Neural cell (in vitro differentiated cells): ENCODE measurements at regions not wholly inside any gene's neighbourhood (a gene's known extent, or its start where the extent isn't known, plus 50 kb on each side); places are given as distances from the start of the nearest gene placed in this dataset.

Experiments
- H2AFZ ChIP-seq: fragments of 200-600, 300-800 bp; sonication (generic), shearing (Covaris generic); 2 replicates; pipeline ENCODE4 v1.6.0; 2014; ENCODE audit warnings: low read depth, mild to moderate bottlenecking, antibody characterized with exemption, low read length, moderate library complexity
- H3F3A ChIP-seq: fragments of 200-600 bp; shearing (Covaris generic); 2 replicates; pipeline ENCODE4 v1.6.1; 2016; ENCODE audit warnings: mild to moderate bottlenecking, moderate library complexity, mixed read lengths, antibody characterized with exemption, low read length; ENCODE audit not compliant: insufficient read depth, poor library complexity, severe bottlenecking
- H3K27ac ChIP-seq: fragments of 200-600, 300-800 bp; sonication (generic), shearing (Covaris generic); 2 replicates; pipeline ENCODE4 v1.5.1; 2014; ENCODE audit warnings: mild to moderate bottlenecking, low read length, moderate library complexity
- H3K27me3 ChIP-seq: fragments of 300-800, 200-600 bp; sonication (generic), shearing (Covaris generic); 2 replicates; pipeline ENCODE4 v1.6.0; 2014; ENCODE audit warnings: mild to moderate bottlenecking, low read depth, low read length, moderate library complexity; ENCODE audit not compliant: insufficient read depth
- H3K36me3 ChIP-seq: fragments of 300-800, 200-600 bp; sonication (generic), shearing (Covaris generic); 2 replicates; pipeline ENCODE4 v1.5.1; 2014; ENCODE audit warnings: mild to moderate bottlenecking, antibody characterized with exemption, low read length, moderate library complexity; ENCODE audit not compliant: insufficient read depth
- H3K4me2 ChIP-seq: fragments of 300-800, 200-600 bp; sonication (generic), shearing (Covaris generic); 2 replicates; pipeline ENCODE4 v1.6.0; 2014; ENCODE audit warnings: mild to moderate bottlenecking, low read length
- H3K4me3 ChIP-seq: fragments of 300-800, 200-600 bp; sonication (generic), shearing (Covaris generic); 2 replicates; pipeline ENCODE4 v1.5.1; 2014; ENCODE audit warnings: mild to moderate bottlenecking, low read length, moderate library complexity
- H3K79me2 ChIP-seq: fragments of 200-600 bp; shearing (Covaris generic); replicated peaks from 2 replicates; pipeline ENCODE4 v1.6.0; 2014; ENCODE audit warnings: mild to moderate bottlenecking, low read length, moderate library complexity; ENCODE audit not compliant: insufficient read depth
- H3K9ac ChIP-seq: fragments of 300-800, 200-600 bp; sonication (generic), shearing (Covaris generic); 2 replicates; pipeline ENCODE4 v1.6.1; 2016; ENCODE audit warnings: mild to moderate bottlenecking, low read length, mixed read lengths
- H3K9me2 ChIP-seq: fragments of 200-600 bp; shearing (Covaris generic); 2 replicates; pipeline ENCODE4 v1.6.1; 2016; ENCODE audit warnings: mild to moderate bottlenecking, low read length, mixed read lengths; ENCODE audit not compliant: insufficient read depth
- H3K9me3 ChIP-seq: fragments of 200-600, 300-800 bp; sonication (generic), shearing (Covaris generic); 2 replicates; pipeline ENCODE4 v1.6.1; 2016; ENCODE audit warnings: mild to moderate bottlenecking, mixed run types, low read length, moderate library complexity, mixed read lengths
- H4K20me1 ChIP-seq: fragments of 200-600 bp; shearing (Covaris generic); 2 replicates; pipeline ENCODE4 v1.6.1; 2016; ENCODE audit warnings: mild to moderate bottlenecking, mixed run types; ENCODE audit not compliant: insufficient read depth
- EP300 ChIP-seq: fragments of 450-650 bp; conservative IDR thresholded peaks from 2 replicates; pipeline ENCODE4 v1.6.1; 2014; ENCODE audit warnings: antibody characterized with exemption, mild to moderate bottlenecking, moderate library complexity; ENCODE audit not compliant: poor library complexity, severe bottlenecking
- EZH2 ChIP-seq: fragments of 200-600, 300-800 bp; shearing (Covaris generic), sonication (generic); IDR thresholded peaks from 2 replicates; pipeline ENCODE4 v1.6.1; 2014; ENCODE audit warnings: antibody characterized with exemption, low read length, borderline replicate concordance, mild to moderate bottlenecking; ENCODE audit not compliant: insufficient read depth, poor library complexity, severe bottlenecking
- MXI1 ChIP-seq: fragments of 450-650 bp; conservative IDR thresholded peaks from 2 replicates; pipeline ENCODE4 v1.6.1; 2014; ENCODE audit warnings: antibody characterized with exemption, mild to moderate bottlenecking; ENCODE audit not compliant: poor library complexity, severe bottlenecking
- POLR2AphosphoS5 ChIP-seq: IDR thresholded peaks from 2 replicates; pipeline ENCODE4 v1.6.1; 2012
- RAD21 ChIP-seq: fragments of 450-650 bp; conservative IDR thresholded peaks from 2 replicates; pipeline ENCODE4 v1.6.1; 2014; ENCODE audit warnings: antibody characterized with exemption, mild to moderate bottlenecking, moderate library complexity
- SMC3 ChIP-seq: fragments of 450-650 bp; conservative IDR thresholded peaks from 2 replicates; pipeline ENCODE4 v1.6.1; 2014; ENCODE audit warnings: antibody characterized with exemption, mild to moderate bottlenecking, moderate library complexity; ENCODE audit not compliant: poor library complexity
- TAF1 ChIP-seq: IDR thresholded peaks from 2 replicates; pipeline ENCODE4 v1.6.1; 2012; ENCODE audit warnings: low read depth
- TF ChIP-seq, protein P1 (sequence below): fragments of 450-650 bp; IDR thresholded peaks from 2 replicates; pipeline ENCODE4 v1.5.1; 2014; ENCODE audit warnings: antibody characterized with exemption, mild to moderate bottlenecking, moderate library complexity; ENCODE audit not compliant: poor library complexity, severe bottlenecking
- TF ChIP-seq, protein P2 (sequence below): IDR thresholded peaks from 2 replicates; pipeline ENCODE4 v1.6.1; 2012; ENCODE audit warnings: borderline replicate concordance

DNA sequence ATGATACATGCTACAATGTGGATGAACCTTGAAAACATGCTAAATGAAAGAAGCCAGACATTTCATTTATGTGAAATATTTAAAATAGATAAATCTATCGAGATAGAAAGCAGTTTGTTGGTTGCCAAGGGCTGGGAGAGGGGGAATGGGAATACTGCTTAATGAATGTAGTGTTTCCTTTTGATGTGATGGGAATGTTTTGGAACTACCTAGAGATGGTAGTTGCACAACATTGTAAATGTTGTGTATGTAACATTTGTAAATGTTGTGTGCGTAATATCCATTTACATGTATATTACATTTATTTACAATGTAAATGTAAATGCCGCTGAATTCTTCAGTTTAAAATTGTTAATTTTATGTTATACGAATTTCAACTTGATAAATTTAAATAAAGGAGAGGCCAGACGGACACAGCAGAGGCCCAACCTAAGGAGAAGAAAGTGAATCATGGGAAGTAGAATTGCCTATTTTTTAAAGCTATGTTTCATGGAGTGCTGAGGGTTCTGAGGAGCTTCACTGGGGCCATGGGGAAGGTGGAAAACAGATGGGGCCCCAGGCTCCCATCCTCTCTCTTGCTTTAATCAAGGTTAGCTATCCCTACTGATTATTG, 60.0 kb upstream of the TEX13D start:
- H3K4me2 ChIP-seq = no peak overlapping the region
- no peaks in the 10 kb centered on the region for H3K36me3 ChIP-seq
- H3K4me3 ChIP-seq = no peak overlapping the region
- no peaks in the 10 kb centered on the region for H3K9me2 ChIP-seq
- H3K27me3 ChIP-seq = no peaks in the 10 kb centered on the region
- no peaks in the 10 kb centered on the region for H3K9me3 ChIP-seq
- no peak overlapping the region for H2AFZ ChIP-seq
- H3F3A ChIP-seq = no peaks in the 10 kb centered on the region
- no peaks in the 10 kb centered on the region for H3K79me2 ChIP-seq
- H3K9ac ChIP-seq = no peak overlapping the region
- H4K20me1 ChIP-seq = no peaks in the 10 kb centered on the region
- no peak overlapping the region for H3K27ac ChIP-seq
- no peak for TF ChIP-seq RAD21
- TF ChIP-seq, protein P1, sequence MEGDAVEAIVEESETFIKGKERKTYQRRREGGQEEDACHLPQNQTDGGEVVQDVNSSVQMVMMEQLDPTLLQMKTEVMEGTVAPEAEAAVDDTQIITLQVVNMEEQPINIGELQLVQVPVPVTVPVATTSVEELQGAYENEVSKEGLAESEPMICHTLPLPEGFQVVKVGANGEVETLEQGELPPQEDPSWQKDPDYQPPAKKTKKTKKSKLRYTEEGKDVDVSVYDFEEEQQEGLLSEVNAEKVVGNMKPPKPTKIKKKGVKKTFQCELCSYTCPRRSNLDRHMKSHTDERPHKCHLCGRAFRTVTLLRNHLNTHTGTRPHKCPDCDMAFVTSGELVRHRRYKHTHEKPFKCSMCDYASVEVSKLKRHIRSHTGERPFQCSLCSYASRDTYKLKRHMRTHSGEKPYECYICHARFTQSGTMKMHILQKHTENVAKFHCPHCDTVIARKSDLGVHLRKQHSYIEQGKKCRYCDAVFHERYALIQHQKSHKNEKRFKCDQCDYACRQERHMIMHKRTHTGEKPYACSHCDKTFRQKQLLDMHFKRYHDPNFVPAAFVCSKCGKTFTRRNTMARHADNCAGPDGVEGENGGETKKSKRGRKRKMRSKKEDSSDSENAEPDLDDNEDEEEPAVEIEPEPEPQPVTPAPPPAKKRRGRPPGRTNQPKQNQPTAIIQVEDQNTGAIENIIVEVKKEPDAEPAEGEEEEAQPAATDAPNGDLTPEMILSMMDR = no peak
- TF ChIP-seq MXI1 = no peak
- TF ChIP-seq TAF1 = no peak
- TF ChIP-seq, protein P2, sequence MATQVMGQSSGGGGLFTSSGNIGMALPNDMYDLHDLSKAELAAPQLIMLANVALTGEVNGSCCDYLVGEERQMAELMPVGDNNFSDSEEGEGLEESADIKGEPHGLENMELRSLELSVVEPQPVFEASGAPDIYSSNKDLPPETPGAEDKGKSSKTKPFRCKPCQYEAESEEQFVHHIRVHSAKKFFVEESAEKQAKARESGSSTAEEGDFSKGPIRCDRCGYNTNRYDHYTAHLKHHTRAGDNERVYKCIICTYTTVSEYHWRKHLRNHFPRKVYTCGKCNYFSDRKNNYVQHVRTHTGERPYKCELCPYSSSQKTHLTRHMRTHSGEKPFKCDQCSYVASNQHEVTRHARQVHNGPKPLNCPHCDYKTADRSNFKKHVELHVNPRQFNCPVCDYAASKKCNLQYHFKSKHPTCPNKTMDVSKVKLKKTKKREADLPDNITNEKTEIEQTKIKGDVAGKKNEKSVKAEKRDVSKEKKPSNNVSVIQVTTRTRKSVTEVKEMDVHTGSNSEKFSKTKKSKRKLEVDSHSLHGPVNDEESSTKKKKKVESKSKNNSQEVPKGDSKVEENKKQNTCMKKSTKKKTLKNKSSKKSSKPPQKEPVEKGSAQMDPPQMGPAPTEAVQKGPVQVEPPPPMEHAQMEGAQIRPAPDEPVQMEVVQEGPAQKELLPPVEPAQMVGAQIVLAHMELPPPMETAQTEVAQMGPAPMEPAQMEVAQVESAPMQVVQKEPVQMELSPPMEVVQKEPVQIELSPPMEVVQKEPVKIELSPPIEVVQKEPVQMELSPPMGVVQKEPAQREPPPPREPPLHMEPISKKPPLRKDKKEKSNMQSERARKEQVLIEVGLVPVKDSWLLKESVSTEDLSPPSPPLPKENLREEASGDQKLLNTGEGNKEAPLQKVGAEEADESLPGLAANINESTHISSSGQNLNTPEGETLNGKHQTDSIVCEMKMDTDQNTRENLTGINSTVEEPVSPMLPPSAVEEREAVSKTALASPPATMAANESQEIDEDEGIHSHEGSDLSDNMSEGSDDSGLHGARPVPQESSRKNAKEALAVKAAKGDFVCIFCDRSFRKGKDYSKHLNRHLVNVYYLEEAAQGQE = no peak
- TF ChIP-seq EZH2 = no peak
- no peak for TF ChIP-seq SMC3
- no peak for TF ChIP-seq POLR2AphosphoS5
- no peak for TF ChIP-seq EP300

DNA sequence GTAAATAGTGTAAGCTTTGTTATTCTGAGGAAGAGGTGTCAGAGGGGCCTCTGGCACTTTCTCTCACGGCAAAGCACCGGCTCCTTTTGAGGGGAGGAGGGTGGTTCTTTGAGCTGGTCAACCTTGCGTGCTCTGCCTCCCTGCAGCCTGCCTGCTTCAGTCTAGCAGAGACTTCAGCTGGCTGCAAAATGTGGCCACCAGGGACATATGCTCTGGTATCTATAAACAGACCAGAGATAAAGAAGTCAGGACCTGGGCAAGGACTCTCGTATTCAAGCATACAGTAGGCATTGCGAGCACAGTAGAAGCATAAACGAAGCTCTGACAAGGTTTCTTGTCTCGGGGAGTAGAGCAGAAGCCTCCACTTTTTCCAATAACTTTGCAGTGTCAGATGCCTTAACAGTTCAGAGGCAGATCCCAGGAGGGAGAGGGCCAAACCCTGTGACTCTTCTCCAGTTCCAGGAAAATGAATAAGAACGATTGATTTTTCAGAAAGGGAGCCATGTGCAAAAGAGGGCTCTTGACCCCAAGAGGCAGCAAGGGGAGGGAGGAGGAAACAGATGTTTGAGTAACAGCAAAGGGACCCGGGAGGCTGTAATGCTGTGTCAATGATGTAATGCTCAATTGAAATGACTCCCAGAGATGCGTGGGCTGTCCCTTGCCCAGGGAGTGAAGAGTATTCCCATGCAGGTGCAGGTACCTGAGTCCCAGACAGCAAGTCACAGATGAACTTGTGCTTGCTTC, 57.9 kb upstream of the TEX13D start:
- no peak overlapping the region for H3K4me3 ChIP-seq
- no peaks in the 10 kb centered on the region for H3K9me2 ChIP-seq
- no peaks in the 10 kb centered on the region for H3K27me3 ChIP-seq
- no peaks in the 10 kb centered on the region for H3K9me3 ChIP-seq
- H3K4me2 ChIP-seq = no peak overlapping the region
- TF ChIP-seq SMC3 (no peak), TAF1 (no peak), RAD21 (no peak), POLR2AphosphoS5 (no peak), EZH2 (no peak), EP300 (no peak), MXI1 (no peak)
- TF ChIP-seq, protein P1 = no peak
- TF ChIP-seq, protein P2 = no peak
- H3F3A ChIP-seq = no peaks in the 10 kb centered on the region
- no peak overlapping the region for H2AFZ ChIP-seq
- no peaks in the 10 kb centered on the region for H3K79me2 ChIP-seq
- no peak overlapping the region for H3K9ac ChIP-seq
- no peaks in the 10 kb centered on the region for H3K36me3 ChIP-seq
- no peaks in the 10 kb centered on the region for H4K20me1 ChIP-seq
- H3K27ac ChIP-seq = no peak overlapping the region
